ENCODE measurements at regions not wholly inside any gene's neighbourhood (a gene's known extent, or its start where the extent isn't known, plus 50 kb on each side); places are given as distances from the start of the nearest gene placed in this dataset. TPM values are rescaled to one million over a fixed set of nuclear protein-coding genes. Genes with fewer than 3 reads are reported as not detected.
A peak's percentile ranks its signal among the peaks of the same experiment; 100 is the strongest.
"Not testable (repeated sequence)": the region's sequence is repeated elsewhere in the genome, so short reads cannot be mapped to it uniquely, and the experiment has no call there.

DNA sequence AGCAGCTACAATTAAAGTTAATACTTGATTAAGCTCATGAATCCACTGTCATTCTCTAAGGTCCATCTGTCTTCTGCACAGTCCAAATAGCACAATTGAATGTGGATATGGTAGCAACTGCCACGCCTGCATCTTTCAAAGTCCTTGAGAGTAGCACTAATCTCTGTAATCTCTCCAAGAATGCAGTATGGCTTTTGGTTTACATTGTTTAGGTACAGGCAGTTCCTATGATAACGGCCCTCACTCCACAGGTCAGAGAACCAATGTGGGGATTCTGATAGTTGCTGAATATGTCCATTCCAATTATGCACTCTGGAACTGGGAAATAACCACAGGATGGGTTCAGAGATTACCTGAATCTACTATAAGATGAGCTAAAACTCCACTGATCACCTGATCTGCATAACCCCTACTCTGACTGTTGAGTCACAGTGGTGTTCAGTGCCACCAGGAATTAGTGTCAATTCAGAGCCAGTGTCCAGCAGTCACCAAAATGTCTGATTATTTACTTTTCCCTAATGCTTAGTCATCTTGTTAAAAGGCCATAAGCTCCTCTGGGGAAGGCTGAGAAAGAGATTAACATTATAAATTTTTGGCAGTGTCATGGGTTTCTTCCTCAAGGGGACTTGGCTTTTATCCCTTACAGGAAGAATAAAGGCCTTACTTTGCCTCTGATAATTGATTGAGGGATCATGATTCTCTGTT lies 175.5 kb downstream of the GOLGA8K start:
- not testable (repeated sequence) for H3K27ac ChIP-seq (ENCODE audit: low read depth, low read length); H2BK120ac ChIP-seq (ENCODE audit: low read depth, low read length); H3K4me3 ChIP-seq (ENCODE audit: low read length); H3K27me3 ChIP-seq (ENCODE audit: insufficient read depth, low read length, poor library complexity); H4K8ac ChIP-seq (ENCODE audit: low read depth, low read length); H3K79me1 ChIP-seq (ENCODE audit: low read length); H2BK15ac ChIP-seq (replicated peaks; ENCODE audit: low read depth); H3K9ac ChIP-seq (ENCODE audit: low read length); H3K4me1 ChIP-seq (ENCODE audit: control insufficient read depth, low read depth, low read length); H3K79me2 ChIP-seq (ENCODE audit: control insufficient read depth, insufficient read depth, low read length); H3K56ac ChIP-seq (ENCODE audit: low read length); H4K5ac ChIP-seq (ENCODE audit: low read length); H3K18ac ChIP-seq (ENCODE audit: low read length); H3K4me2 ChIP-seq (ENCODE audit: low read length); H2BK5ac ChIP-seq (ENCODE audit: low read length); H3K36me3 ChIP-seq (ENCODE audit: control insufficient read depth, insufficient read depth, low read length); H3K4ac ChIP-seq (ENCODE audit: low read depth, low read length); H3K23ac ChIP-seq (ENCODE audit: low read length); H2AK5ac ChIP-seq (ENCODE audit: low read length)
- DNase-seq: peak; percentile 5
- WGBS (ENCODE audit: extremely low coverage, insufficient coverage, low lambda C conversion rate): no CpG with 5 or more reads among the region's 2 CpGs

DNA sequence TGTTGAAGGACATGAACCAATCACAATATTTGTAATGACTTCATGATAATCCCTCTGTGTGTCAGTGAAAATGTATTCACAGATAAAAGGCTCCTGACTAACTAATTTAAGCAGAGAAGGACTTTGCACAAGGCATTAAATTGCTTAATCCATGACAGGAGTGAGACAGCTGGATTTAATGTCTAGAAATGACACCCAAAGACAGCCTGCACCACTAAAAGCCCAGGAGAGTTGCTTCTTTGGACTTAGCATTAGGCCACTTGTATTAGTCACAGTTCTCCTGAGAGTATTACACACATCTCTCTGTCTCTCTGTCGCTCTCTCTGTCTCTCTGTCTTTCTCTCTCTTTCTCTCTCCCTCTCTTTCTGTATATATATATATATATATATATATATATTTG lies 180.4 kb downstream of the GOLGA8K start:
- H2AK5ac ChIP-seq (ENCODE audit: low read length): no peak overlapping the region
- H3K4me2 ChIP-seq (ENCODE audit: low read length): no peak overlapping the region
- H4K8ac ChIP-seq (ENCODE audit: low read depth, low read length): no peak overlapping the region
- H3K27me3 ChIP-seq (ENCODE audit: insufficient read depth, low read length, poor library complexity): no peaks in the 10 kb centered on the region
- H3K79me1 ChIP-seq (ENCODE audit: low read length): no peaks in the 10 kb centered on the region
- no peak overlapping the region for H4K5ac ChIP-seq (ENCODE audit: low read length)
- WGBS (ENCODE audit: extremely low coverage, insufficient coverage, low lambda C conversion rate): no CpG with 5 or more reads among the region's 1 CpG
- no peak overlapping the region for H3K4ac ChIP-seq (ENCODE audit: low read depth, low read length)
- H2BK120ac ChIP-seq (ENCODE audit: low read depth, low read length): no peak overlapping the region
- DNase-seq: no peak
- H3K36me3 ChIP-seq (ENCODE audit: control insufficient read depth, insufficient read depth, low read length): no peaks in the 10 kb centered on the region
- no peak overlapping the region for H2BK5ac ChIP-seq (ENCODE audit: low read length)
- H3K27ac ChIP-seq (ENCODE audit: low read depth, low read length): no peak overlapping the region
- H3K23ac ChIP-seq (ENCODE audit: low read length): no peak overlapping the region
- no peaks in the 10 kb centered on the region for H3K79me2 ChIP-seq (ENCODE audit: control insufficient read depth, insufficient read depth, low read length)
- no peak overlapping the region for H3K9ac ChIP-seq (ENCODE audit: low read length)
- no peaks in the 10 kb centered on the region for H3K4me1 ChIP-seq (ENCODE audit: control insufficient read depth, low read depth, low read length)
- H3K18ac ChIP-seq (ENCODE audit: low read length): no peak overlapping the region
- no peak overlapping the region for H3K4me3 ChIP-seq (ENCODE audit: low read length)
- H3K56ac ChIP-seq (ENCODE audit: low read length): no peak overlapping the region
- H2BK15ac ChIP-seq (replicated peaks; ENCODE audit: low read depth): no peak overlapping the region

Small RNA genes lying in the stretch of these regions (small RNA-seq; reads per million reads assigned to genes)
- gene RNU6-18P (ENCODE audit: insufficient read depth): not detected
